HG03097 (cell line): ENCODE measurements at regions not wholly inside any gene's neighbourhood (a gene's known extent, or its start where the extent isn't known, plus 50 kb on each side); places are given as distances from the start of the nearest gene placed in this dataset.

Source experiments
- ATAC-seq: cut with Tn5 transposase; IDR thresholded peaks from one replicate; pipeline ENCODE4 v1.9.1; 2021; ENCODE audit not compliant: unreplicated experiment, low FRiP score

DNA sequence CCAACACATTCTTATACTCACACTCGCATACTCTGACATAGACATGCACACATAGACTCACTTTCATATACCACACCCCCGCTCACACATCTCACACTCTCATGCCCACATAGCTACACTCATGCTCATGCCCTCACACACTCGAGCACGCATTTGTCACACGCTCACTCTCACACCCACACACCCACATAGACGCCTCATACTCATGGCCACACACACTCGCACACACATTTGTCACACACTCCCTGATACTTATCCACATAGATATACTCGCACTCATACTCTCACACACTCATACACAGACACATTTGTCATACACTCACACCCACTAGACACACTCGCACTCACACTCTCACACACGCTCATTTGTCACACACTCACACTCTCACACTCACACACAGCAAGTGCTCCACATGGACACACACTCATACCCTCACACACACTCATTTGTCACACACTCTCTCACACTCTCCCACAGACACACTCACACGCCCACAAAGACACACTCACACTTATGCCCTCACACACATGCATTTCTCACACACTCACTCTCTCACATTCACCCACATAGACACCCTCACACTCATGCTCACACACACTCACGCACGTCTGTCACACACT lies 50.9 kb downstream of the TNP1 start:
- ATAC-seq, result no peak

DNA sequence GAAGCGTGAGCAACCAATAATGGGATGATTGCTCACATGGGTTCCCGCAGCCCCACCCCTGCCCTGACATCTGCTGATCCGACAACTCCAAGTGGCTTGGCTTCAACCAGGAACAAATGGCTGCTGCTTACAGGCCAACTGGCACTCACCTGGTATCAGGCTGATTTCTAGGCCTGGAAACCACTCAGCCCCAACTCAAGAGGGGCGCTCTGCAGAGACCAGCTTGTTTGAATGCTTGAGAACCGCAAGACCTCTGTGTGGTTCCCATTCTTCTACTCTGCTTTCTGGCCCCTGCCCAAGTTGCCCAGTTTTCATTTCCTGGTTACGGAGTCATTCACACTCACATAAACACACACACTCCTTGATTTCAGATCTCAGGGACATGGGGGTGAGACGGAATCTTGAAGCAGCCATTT lies 52.0 kb downstream of the TNP1 start:
- no peak for ATAC-seq

- no peak for ATAC-seq
Measured at GRCh38 chr2:216804357-216805350, 55.2 kb downstream of the TNP1 start.

GRCh38 chr2:216803791-216804190 lies 56.1 kb downstream of the TNP1 start:
- no peak for ATAC-seq

- ATAC-seq, result no peak
Measured at GRCh38 chr2:216802516-216803215, 57.2 kb downstream of the TNP1 start.

DNA sequence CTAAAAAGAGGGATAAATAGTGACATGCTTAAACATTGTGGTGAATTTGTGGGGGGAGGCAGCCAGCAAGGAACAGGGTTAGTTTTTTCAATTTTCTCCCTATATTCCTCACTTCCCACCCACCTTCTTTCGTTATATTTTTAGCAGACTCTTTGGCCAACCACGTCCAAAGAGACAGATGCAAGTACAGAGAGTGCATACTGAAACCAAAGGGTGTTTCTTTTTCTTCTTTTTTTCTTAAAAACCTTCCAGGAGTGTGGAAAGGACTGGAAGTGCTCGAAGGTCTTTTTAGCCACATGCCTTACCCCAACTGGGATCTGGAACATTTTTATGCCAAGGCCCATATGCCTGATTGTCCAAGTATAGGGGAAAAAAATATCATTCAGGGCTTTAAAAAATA lies 59.0 kb downstream of the TNP1 start:
- ATAC-seq, result no peak

DNA sequence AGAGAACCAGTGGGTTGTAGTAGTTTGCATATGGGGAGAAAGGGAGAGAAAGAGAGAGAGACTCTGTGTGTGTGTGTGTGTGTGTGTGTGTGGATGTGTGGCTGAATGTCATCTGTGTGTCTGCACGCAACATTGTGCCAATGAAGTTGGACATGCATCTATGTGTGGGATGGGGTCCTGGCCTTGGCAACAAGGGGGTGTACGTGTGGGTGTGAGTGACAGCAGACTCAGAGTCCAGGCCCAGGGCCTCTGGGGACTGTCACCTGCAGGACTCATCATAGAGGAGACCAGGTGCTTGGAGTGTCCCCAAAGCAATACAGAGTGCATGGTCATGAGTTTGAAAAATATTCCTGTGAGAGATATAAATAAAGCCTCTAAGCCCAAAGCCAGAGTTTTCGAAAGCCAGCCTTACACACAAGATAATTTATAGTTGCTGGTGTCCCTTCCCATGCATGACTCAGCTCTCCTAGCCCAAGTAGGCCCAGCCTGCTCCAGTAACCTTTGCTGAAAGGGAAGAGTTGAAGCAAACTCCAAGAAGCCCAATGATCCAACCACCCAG lies 59.9 kb downstream of the TNP1 start:
- ATAC-seq, result no peak

DNA sequence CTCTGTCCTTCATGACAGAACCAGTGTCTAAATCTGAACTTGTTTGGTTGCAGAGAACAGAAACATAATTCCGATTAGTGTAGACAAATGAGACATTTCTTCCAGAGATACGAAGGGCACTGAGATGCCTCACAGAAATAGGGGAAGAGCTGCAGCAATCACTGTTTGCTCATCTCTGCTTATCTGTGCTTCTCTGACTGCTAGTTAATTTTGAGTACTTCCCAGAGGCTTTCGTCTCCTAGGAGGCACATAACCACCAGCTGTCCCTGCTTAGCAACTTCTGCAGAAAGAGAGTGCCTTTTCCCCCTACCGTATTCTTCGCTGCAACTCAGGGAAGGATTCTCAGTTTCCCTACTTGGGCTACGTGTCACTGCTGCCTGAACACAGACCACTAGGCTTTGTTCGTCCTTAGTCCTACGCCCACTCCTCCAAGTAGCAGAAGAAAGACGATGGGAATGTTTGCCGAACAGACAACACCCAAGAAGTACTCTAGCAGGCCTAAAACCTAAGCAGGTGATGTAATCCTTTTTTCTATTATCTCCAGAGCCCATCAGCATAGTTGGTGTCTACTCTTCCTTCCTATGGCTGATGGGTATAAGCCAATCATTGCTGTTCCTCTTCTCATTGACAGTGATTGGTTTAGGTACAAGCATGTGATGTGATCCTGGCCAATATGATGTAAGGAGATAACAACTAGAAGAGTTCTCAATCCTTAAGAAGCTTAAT lies 63.6 kb downstream of the TNP1 start:
- ATAC-seq, result no peak

- ATAC-seq, result no peak
Measured at GRCh38 chr2:216793386-216793785, 66.5 kb downstream of the TNP1 start.

GRCh38 chr2:216792222-216793021 lies 67.4 kb downstream of the TNP1 start:
- no peak for ATAC-seq

DNA sequence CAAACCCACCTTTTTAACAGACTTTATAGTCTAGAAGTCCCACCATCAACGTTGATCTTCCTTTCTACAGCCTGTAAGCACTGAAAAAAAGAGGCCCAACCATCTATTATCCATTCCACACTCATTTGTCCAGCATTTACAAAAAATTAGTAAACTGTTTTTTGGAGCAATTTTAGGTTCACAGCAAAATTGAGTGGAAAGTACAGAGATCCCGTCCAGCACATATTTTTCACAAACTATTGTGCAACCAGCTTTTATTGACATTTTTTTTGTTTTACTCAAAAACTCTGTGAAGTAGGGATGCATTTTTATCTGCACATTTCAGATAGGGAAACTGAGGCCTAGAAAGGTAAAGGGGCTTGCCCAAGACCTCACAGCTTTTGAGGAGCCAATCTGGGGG lies 68.6 kb downstream of the TNP1 start:
- no peak for ATAC-seq

- ATAC-seq, result no peak
Measured at GRCh38 chr2:216789081-216789480, 70.8 kb downstream of the TNP1 start.

GRCh38 chr2:216787851-216788540 lies 71.9 kb downstream of the TNP1 start:
- ATAC-seq, result no peak

DNA sequence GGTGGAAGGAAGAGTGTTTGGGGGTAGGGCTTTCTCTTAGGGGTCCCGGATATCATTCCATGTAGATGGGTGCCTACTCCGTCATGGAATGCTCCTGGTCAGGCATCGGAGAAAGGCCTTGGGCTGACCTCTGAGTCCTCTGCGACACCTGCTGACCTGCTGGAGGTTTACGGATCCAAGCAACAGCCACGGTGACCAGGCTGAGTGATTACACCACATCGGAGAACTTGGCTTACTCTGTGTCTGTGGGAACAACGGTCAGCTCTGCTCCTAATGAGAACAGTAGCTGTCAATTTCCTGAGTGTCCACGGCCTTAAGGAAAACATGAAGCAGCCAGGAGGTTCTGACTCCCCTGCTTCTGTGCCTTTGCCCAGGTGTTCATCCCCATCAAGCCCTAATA lies 73.2 kb downstream of the TNP1 start:
- no peak for ATAC-seq

GRCh38 chr2:216784456-216784855 lies 75.4 kb downstream of the TNP1 start:
- ATAC-seq, result no peak

GRCh38 chr2:216781709-216782108 lies 78.2 kb downstream of the TNP1 start:
- no peak for ATAC-seq

GRCh38 chr2:216780843-216781242 lies 79.0 kb downstream of the TNP1 start:
- ATAC-seq, result no peak

- ATAC-seq, result peak; percentile 95
Measured at GRCh38 chr2:216777637-216778273, 82.1 kb downstream of the TNP1 start.
